VCaP (cell line): ENCODE measurements at regions not wholly inside any gene's neighbourhood (a gene's known extent, or its start where the extent isn't known, plus 50 kb on each side); places are given as distances from the start of the nearest gene placed in this dataset.

Experiments
- H3K27ac ChIP-seq: fragments of 450-650 bp; 2 replicates; pipeline ENCODE4 v1.5.1; 2017
- TF ChIP-seq, protein P1 (sequence below): fragments of 450-650 bp; conservative IDR thresholded peaks from 2 replicates; pipeline ENCODE4 v1.5.1; 2017; ENCODE audit warnings: mild to moderate bottlenecking, moderate library complexity

DNA sequence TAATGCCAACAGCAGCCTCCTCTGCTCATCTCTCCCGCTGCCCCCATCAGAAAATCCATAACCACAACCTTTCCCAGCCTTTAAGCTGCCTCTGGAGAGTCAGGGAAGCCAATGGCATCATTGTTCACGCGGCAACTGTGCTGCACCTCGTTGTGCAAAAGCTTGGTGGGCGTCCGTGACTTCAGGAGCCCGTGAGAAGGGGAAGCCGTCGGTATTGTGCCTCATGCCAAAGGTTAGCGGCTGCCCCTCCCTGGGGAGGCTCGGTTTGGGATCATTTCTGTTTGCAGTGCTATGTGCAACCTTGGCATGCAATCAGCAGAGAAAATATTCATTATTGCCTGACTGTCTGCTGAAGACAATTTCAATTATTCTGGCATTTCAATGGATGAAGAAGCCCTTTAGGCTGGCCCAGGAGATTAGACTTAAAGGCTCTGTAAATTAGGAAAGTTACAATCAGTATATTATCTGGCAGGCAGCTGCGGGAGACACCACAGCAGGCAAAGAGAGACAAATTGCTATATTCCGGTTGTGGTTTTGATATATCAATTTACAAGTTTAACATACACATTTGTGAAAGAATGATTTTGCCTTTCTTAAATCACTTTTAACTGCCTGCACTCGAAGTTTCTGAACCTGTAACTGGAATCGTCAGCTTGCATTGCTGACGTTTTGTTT, 244.5 kb downstream of the GATA3 start:
- TF ChIP-seq, protein P1, sequence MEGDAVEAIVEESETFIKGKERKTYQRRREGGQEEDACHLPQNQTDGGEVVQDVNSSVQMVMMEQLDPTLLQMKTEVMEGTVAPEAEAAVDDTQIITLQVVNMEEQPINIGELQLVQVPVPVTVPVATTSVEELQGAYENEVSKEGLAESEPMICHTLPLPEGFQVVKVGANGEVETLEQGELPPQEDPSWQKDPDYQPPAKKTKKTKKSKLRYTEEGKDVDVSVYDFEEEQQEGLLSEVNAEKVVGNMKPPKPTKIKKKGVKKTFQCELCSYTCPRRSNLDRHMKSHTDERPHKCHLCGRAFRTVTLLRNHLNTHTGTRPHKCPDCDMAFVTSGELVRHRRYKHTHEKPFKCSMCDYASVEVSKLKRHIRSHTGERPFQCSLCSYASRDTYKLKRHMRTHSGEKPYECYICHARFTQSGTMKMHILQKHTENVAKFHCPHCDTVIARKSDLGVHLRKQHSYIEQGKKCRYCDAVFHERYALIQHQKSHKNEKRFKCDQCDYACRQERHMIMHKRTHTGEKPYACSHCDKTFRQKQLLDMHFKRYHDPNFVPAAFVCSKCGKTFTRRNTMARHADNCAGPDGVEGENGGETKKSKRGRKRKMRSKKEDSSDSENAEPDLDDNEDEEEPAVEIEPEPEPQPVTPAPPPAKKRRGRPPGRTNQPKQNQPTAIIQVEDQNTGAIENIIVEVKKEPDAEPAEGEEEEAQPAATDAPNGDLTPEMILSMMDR, result no peak

DNA sequence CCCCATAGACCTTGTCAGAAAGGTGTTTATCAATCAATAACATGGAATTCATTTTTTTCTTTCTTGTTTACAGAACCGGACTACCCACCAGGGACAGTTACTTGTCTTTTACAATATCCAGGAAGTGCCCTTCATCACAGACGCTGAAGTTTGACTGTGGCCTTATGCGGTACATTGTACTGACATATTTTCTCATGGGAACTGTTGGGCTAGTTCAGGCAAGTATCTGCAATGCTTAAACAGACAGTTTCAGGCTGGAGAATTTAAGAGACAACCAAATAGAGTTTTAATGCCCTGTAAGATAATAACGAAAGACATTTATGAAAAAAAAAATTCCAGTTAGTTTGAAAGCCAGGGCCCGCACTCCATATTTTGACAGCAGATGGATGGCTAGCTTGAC, 246.4 kb downstream of the GATA3 start:
- no peak overlapping the region for H3K27ac ChIP-seq
- TF ChIP-seq, protein P1, result no peak

More for the DNA sequence above, 244.5 kb downstream of the GATA3 start:
- no peak overlapping the region for H3K27ac ChIP-seq

DNA sequence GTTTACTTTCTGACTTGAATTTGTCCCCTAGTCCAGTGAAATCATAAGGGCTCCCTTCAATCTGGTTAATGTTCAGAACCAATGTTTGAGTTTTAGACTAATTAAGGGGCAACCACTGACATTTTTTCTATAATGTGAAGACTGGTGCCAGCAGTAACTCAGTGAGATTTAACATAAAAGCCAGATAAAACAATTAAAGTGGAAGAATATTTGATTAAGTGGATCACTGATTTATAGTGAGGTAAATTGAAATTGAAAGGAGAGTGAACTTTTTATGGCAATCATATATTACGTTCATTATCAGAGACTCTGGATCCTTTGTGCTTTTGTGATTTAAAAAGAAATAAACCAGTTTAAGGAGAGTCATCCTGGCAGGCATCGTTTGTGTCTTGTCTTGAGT, 246.8 kb downstream of the GATA3 start:
- no peak overlapping the region for H3K27ac ChIP-seq
- TF ChIP-seq, protein P1, result no peak

DNA sequence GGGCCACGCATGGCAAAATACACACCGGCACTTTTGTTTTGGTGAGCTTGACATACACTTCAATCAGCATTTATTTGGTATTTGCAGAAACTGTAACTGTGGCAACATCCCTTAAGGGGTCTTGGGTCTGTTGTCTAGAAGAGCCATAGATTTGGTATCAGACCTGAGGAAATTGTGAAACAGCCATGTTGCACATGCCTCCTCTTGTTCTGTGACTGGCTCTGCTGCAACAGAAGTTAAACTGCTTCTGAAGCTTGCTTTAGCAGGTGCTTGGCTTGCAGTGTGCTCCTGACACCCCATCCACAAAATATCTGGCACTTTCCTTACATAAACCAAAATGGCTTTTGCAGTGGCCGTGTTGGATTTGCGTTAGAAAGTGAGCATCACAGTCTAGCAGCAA, 247.3 kb downstream of the GATA3 start:
- TF ChIP-seq, protein P1, result no peak
- H3K27ac ChIP-seq, result no peak overlapping the region

DNA sequence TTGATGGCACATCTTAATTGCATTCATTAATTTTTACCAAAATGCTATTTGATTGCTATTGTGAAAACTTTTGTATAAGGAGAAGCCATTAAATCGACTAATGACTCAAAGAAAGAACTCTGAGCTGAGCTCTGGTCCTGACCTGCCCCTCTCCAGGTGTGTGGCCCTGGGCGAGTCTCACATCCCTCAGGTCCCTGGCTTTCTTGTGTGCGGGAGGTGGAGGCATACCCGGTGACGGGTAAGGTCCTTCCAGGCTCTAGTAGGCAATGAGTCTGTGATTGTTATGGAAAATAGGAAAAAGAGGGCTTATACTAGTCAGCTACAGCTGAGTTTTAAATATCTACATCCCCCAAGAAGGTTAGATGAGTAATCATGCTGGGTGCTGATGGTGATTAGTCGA, 248.1 kb downstream of the GATA3 start:
- no peak overlapping the region for H3K27ac ChIP-seq
- TF ChIP-seq, protein P1, result no peak

DNA sequence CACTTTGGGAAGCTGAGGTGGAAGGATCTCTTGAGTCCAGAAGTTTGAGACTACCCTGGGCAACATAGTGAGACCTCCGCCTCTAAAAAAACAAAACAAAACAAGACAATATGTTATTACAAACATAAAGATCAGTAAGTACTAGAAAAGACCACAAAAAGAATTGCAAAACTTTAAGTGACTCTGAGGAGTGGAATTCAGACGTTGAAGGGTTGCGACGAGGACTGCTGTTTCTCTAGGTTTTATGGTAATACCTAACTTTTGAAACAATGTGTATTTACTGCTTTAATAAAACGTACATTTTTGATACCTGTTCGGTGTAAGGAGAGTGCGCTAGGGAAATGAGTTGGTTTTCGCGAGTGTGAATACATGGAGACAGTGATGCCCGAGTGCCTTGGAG, 250.4 kb downstream of the GATA3 start:
- TF ChIP-seq, protein P1, result no peak
- no peak overlapping the region for H3K27ac ChIP-seq

DNA sequence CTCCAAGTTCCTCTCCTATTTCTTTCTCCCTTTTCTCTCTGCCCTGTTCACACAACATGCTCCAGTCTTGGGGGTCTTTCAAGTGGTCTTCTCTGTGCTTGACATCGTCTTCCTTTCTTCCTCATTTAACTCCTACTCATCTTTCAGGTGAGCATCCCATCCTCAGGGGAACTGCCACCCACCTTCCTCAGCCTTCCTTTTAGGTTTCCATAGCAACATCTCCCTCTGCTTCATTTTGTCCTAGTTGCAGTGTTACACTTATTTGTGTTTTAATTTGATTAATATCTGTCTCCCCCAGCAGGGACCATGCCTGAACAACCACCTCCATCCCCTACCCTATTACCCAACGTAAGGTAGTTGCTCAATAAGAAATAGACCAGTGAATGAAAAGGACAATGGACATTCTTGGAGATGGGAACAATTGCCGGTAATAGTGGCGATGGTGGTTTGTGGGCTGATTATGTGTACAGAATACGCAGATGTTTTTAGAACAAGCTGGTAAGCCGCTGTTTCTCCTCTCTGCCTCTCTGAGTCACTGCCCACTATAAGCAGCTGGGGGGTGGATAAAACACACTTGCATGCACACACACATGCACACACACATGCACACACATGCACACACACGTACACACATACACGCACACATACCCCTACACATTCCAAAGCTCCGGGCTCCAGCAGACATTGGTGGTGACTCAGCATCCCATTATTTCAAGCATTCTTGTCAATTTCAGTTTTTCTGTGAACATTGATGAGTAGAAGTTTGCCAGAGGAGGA, 251.6 kb downstream of the GATA3 start:
- H3K27ac ChIP-seq, result no peak overlapping the region
- TF ChIP-seq, protein P1, result no peak
